SK-MEL-5 (cell line): ENCODE measurements at regions not wholly inside any gene's neighbourhood (a gene's known extent, or its start where the extent isn't known, plus 50 kb on each side); places are given as distances from the start of the nearest gene placed in this dataset.

Source experiments
- DNase-seq: peaks from one replicate; pipeline ENCODE4 v3.0.0-alpha.2; 2016; ENCODE audit warnings: low read depth, low spot score
- in situ Hi-C: cut with HindIII; loops from 2 replicates; pipeline ENCODE4 v1.10.0; 2016; ENCODE audit warnings: low sequenced_read_pairs, high pct_unique_total_duplicates, low pct_unique_long_range_greater_than_20kb

- no peak for DNase-seq
- in situ Hi-C loops, result no loop called here
Observed at GRCh38 chr1:243924588-243925349, 74.7 kb upstream of the AKT3 start.

- in situ Hi-C loops, result no loop called here
- DNase-seq, result no peak
Observed at GRCh38 chr1:243924188-243924587, 74.1 kb upstream of the AKT3 start.

- DNase-seq, result no peak
- in situ Hi-C loops, result no loop called here
Observed at GRCh38 chr1:243923292-243924171, 73.5 kb upstream of the AKT3 start.

- DNase-seq, result no peak
- in situ Hi-C loops, result no loop called here
Observed at GRCh38 chr1:243921111-243921510, 71.1 kb upstream of the AKT3 start.

- DNase-seq, result no peak
- in situ Hi-C loops, result no loop called here
Observed at GRCh38 chr1:243917863-243918565, 68.0 kb upstream of the AKT3 start.

- peak; percentile 17 for DNase-seq
- in situ Hi-C loops, result no loop called here
Observed at GRCh38 chr1:243917177-243917862, 67.3 kb upstream of the AKT3 start.

GRCh38 chr1:243916160-243916559, 66.1 kb upstream of the AKT3 start:
- DNase-seq, result no peak
- in situ Hi-C loops, result no loop called here

- in situ Hi-C loops, result no loop called here
- DNase-seq, result no peak
Observed at GRCh38 chr1:243912347-243912746, 62.3 kb upstream of the AKT3 start.

- in situ Hi-C loops, result no loop called here
- no peak for DNase-seq
Observed at GRCh38 chr1:243910607-243911006, 60.6 kb upstream of the AKT3 start.

GRCh38 chr1:243903895-243904294, 53.9 kb upstream of the AKT3 start:
- DNase-seq, result no peak

GRCh38 chr1:243903041-243903440, 53.0 kb upstream of the AKT3 start:
- peak; percentile 48 for DNase-seq
- in situ Hi-C loops, result no loop called here

More at GRCh38 chr1:243903895-243904294, 53.9 kb upstream of the AKT3 start:
- in situ Hi-C loops, result no loop called here

GRCh38 chr1:243902100-243902499, 52.1 kb upstream of the AKT3 start:
- no peak for DNase-seq
- in situ Hi-C loops, result no loop called here
